ENCODE measurements at regions not wholly inside any gene's neighbourhood (a gene's known extent, or its start where the extent isn't known, plus 50 kb on each side); places are given as distances from the start of the nearest gene placed in this dataset.

GRCh38 chr2:236935631-236936445 is 149.9 kb upstream of the COPS8 start:
- TF ChIP-seq CTCF (IDR thresholded peaks at IDR 0.05): no peak
- no peak for TF ChIP-seq POLR2AphosphoS5 (IDR thresholded peaks at IDR 0.05)
